Lung (tissue), 11 donors: ENCODE measurements at regions not wholly inside any gene's neighbourhood (a gene's known extent, or its start where the extent isn't known, plus 50 kb on each side); places are given as distances from the start of the nearest gene placed in this dataset.

ENCODE experiments used
- ATAC-seq: fragments of 200-7000 bp; cut with Tn5 transposase; one replicate; pipeline ENCODE4 v1.9.1; 2020; ENCODE audit warnings: moderate number of reproducible peaks; ENCODE audit not compliant: insufficient read depth, low FRiP score
- DNase-seq, 3 donors: peaks; one replicate each; pipeline ENCODE4 v3.0.0-alpha.2; 2013 to 2017
- H3K27ac ChIP-seq, 2 donors: one replicate each; pipeline ENCODE4 v1.5.1; 2013; ENCODE audit warnings: mild to moderate bottlenecking in 2 of 2, moderate library complexity in 2 of 2, control low read depth in 1 of 2, inconsistent platforms in 1 of 2, low read depth in 1 of 2, low read length in 1 of 2
- H3K27me3 ChIP-seq, 3 donors: one replicate each; pipeline ENCODE4 v1.5.1; 2013; ENCODE audit warnings: low read length in 2 of 3; ENCODE audit not compliant: control insufficient read depth in 3 of 3, insufficient read depth in 3 of 3
- H3K36me3 ChIP-seq, 4 donors: one replicate each; pipeline ENCODE4 v1.5.1; 2013; ENCODE audit warnings: low read length in 4 of 4, mild to moderate bottlenecking in 1 of 4, moderate library complexity in 1 of 4; ENCODE audit not compliant: control insufficient read depth in 4 of 4, insufficient read depth in 4 of 4
- H3K4me1 ChIP-seq, 5 donors: one replicate each; pipeline ENCODE4 v1.5.1; 2013; ENCODE audit warnings: low read length in 5 of 5, mild to moderate bottlenecking in 2 of 5, moderate library complexity in 1 of 5; ENCODE audit not compliant: control insufficient read depth in 5 of 5, insufficient read depth in 5 of 5
- H3K4me3 ChIP-seq: one replicate; pipeline ENCODE4 v1.5.1; 2013; ENCODE audit warnings: mild to moderate bottlenecking, control low read depth, moderate library complexity
- H3K9ac ChIP-seq, 2 donors: one replicate each; pipeline ENCODE4 v1.5.1; 2013; ENCODE audit warnings: low read length in 2 of 2, control low read depth in 1 of 2; ENCODE audit not compliant: insufficient read depth in 1 of 2
- H3K9me3 ChIP-seq, 4 donors: one replicate each; pipeline ENCODE4 v1.5.1; 2013; ENCODE audit warnings: low read length in 3 of 4, mild to moderate bottlenecking in 1 of 4, moderate library complexity in 1 of 4; ENCODE audit not compliant: control insufficient read depth in 4 of 4, insufficient read depth in 3 of 4
- WGBS, 2 donors: extraction: QIAGEN DNeasy Blood & Tissue Kit; methylation state at CpG; one replicate each; pipeline ENCODE4 v1.1.7; 2013; 5-methylcytosine and 5-hydroxymethylcytosine counted together
- TF ChIP-seq, protein P1 (sequence below): IDR thresholded peaks from 2 replicates; pipeline ENCODE4 v1.5.1; 2012; ENCODE audit warnings: mild to moderate bottlenecking; ENCODE audit errors: control extremely low read depth, extremely low read depth
- donor health status: control.
- donor health status: control.
- donor health status: Bipolar disorder and iron deficiency.
- donor health status: healthy.
- donor health status: DM: yes; HTN: yes; CAD: no.

GRCh38 chr15:85959611-85960010 lies 120.1 kb upstream of the AGBL1 start:
- Histone ChIP-seq H3K4me3 (no peak overlapping the region), H3K36me3 (no peaks in the 10 kb centered on the region), H3K4me1 (no peaks in the 10 kb centered on the region), H3K9ac (no peak overlapping the region), H3K27ac (no peak overlapping the region), H3K9me3 (peaks cover 0 to 1% (median 0%) of the 10 kb centered on the region in 4 donors), H3K27me3 (no peaks in the 10 kb centered on the region)
- DNase-seq = no peak
- WGBS, 2 donors = 85 to 91% methylated on average over 4 of the region's 4 CpGs
- TF ChIP-seq, protein P1, sequence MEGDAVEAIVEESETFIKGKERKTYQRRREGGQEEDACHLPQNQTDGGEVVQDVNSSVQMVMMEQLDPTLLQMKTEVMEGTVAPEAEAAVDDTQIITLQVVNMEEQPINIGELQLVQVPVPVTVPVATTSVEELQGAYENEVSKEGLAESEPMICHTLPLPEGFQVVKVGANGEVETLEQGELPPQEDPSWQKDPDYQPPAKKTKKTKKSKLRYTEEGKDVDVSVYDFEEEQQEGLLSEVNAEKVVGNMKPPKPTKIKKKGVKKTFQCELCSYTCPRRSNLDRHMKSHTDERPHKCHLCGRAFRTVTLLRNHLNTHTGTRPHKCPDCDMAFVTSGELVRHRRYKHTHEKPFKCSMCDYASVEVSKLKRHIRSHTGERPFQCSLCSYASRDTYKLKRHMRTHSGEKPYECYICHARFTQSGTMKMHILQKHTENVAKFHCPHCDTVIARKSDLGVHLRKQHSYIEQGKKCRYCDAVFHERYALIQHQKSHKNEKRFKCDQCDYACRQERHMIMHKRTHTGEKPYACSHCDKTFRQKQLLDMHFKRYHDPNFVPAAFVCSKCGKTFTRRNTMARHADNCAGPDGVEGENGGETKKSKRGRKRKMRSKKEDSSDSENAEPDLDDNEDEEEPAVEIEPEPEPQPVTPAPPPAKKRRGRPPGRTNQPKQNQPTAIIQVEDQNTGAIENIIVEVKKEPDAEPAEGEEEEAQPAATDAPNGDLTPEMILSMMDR = no peak
- ATAC-seq = no peak

DNA sequence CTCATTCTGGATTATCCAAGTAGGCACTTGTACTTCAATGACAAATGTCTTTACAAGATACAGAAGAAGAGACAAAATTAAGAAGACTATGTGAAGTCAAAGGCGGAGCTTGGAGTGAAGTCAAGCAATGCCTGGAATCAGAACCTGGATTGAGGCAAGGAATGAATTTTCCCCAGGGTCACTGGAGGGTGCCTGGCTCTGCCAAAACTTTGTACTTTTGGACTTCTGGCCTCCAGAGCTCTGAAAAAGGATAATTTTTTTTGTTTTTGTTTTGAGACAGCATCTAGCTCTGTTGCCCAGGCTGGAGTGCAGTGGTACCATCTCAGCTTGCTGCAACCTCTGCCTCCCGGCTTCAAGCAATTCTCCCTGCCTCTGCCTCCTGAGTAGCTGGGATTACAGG lies 119.3 kb upstream of the AGBL1 start:
- H3K27me3 ChIP-seq = no peaks in the 10 kb centered on the region
- DNase-seq (no peak), ATAC-seq (no peak)
- no peaks in the 10 kb centered on the region for H3K4me1 ChIP-seq
- no peak overlapping the region for H3K27ac ChIP-seq
- H3K4me3 ChIP-seq = no peak overlapping the region
- TF ChIP-seq, protein P1 = no peak
- peaks cover 0 to 1% (median 0%) of the 10 kb centered on the region in 4 donors for H3K9me3 ChIP-seq
- H3K9ac ChIP-seq = no peak overlapping the region
- WGBS, 2 donors = 95 to 98% methylated on average over 2 of the region's 2 CpGs
- H3K36me3 ChIP-seq = no peaks in the 10 kb centered on the region

- Histone ChIP-seq H3K36me3 (no peaks in the 10 kb centered on the region), H3K4me3 (no peak overlapping the region), H3K27ac (no peak overlapping the region), H3K9me3 (peaks cover 0 to 1% (median 0%) of the 10 kb centered on the region in 4 donors), H3K9ac (no peak overlapping the region), H3K4me1 (no peaks in the 10 kb centered on the region), H3K27me3 (no peaks in the 10 kb centered on the region)
- ATAC-seq (no peak), DNase-seq (no peak)
- TF ChIP-seq, protein P1 = no peak
- WGBS, 2 donors = 68 to 82% methylated on average over 4 of the region's 4 CpGs
Observed at GRCh38 chr15:85961821-85962220, 117.8 kb upstream of the AGBL1 start.

DNA sequence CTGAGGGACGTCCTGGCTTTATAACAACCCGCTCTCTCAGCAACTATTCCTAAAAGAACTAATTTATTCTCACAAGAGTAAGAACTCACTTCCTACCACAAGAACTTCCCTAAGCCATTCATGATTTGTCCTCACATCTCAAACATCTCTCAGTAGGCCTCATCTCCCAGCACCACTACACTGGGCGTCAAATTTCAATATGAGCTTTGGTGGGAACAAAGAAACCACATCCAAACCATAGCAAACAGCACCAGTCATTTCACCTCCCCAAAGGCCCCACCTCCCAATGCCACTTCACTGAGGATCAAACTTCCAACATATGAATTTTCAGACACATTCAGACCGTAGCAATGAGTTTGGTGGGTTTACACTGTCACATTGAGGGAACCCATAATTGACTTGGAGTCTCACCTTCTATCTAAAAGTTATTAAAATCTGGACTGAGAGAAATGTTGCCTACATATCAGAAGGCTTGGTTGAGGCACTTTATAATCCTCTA lies 116.4 kb upstream of the AGBL1 start:
- H3K36me3 ChIP-seq = no peaks in the 10 kb centered on the region
- WGBS, 2 donors = 64 to 92% methylated on average over 4 of the region's 4 CpGs
- TF ChIP-seq, protein P1 = no peak
- peaks cover 0 to 1% (median 0%) of the 10 kb centered on the region in 4 donors for H3K9me3 ChIP-seq
- H3K27ac ChIP-seq = no peak overlapping the region
- DNase-seq (no peak), ATAC-seq (no peak)
- no peaks in the 10 kb centered on the region for H3K4me1 ChIP-seq
- no peaks in the 10 kb centered on the region for H3K27me3 ChIP-seq
- H3K4me3 ChIP-seq = no peak overlapping the region
- no peak overlapping the region for H3K9ac ChIP-seq
